Thyroid gland (tissue), 4 donors: ENCODE measurements at regions not wholly inside any gene's neighbourhood (a gene's known extent, or its start where the extent isn't known, plus 50 kb on each side); places are given as distances from the start of the nearest gene placed in this dataset.

ENCODE experiments used
- DNase-seq, 2 donors: peaks; one replicate each; pipeline ENCODE4 v3.0.0-alpha.2; 2019
- H3K27ac ChIP-seq, 3 donors: fragments of 200-600 bp; sonication (generic); 1 replicate in 2 of 3; 2 replicates in 1 of 3; pipeline ENCODE4 v1.5.1; 2016 to 2019; ENCODE audit warnings: mild to moderate bottlenecking in 1 of 3, moderate library complexity in 1 of 3
- H3K27me3 ChIP-seq: fragments of 200-600 bp; sonication (generic); one replicate; pipeline ENCODE4 v1.5.1; 2019
- H3K36me3 ChIP-seq, 2 donors: fragments of 200-600 bp; sonication (generic); one replicate each; pipeline ENCODE4 v1.5.1; 2016 to 2019
- H3K4me1 ChIP-seq, 2 donors: fragments of 200-600 bp; sonication (generic); one replicate each; pipeline ENCODE4 v1.5.1; 2017 to 2019
- H3K4me3 ChIP-seq, 3 donors: fragments of 200-600 bp; sonication (generic); replicated peaks in 1 of 3; 1 replicate in 2 of 3; 2 replicates in 1 of 3; pipeline ENCODE4 v1.5.1; 2016; ENCODE audit warnings: mild to moderate bottlenecking in 1 of 3
- H3K9me3 ChIP-seq: fragments of 200-600 bp; sonication (generic); one replicate; pipeline ENCODE4 v1.5.1; 2017
- CTCF ChIP-seq, 6 experiments: fragments of 200-600 bp in 3 of 6; fragments of 450-650 bp in 3 of 6; sonication (generic) in 3 of 6; IDR thresholded peaks; one replicate each; pipeline ENCODE4 v1.5.1; 2016 to 2019; ENCODE audit warnings: antibody characterized with exemption in 6 of 6, mild to moderate bottlenecking in 2 of 6, inconsistent platforms in 1 of 6, moderate library complexity in 1 of 6
- POLR2A ChIP-seq, 2 donors: fragments of 450-650 bp; IDR thresholded peaks; one replicate each; pipeline ENCODE4 v1.6.1; 2017; ENCODE audit warnings: antibody characterized with exemption in 2 of 2, mild to moderate bottlenecking in 2 of 2, moderate library complexity in 1 of 2
- WGBS, 2 donors: methylation state at CpG; one replicate each; pipeline ENCODE4 v1.1.5; 2017; 5-methylcytosine and 5-hydroxymethylcytosine counted together
- intact Hi-C: fragments of 100-400 bp; cut with DNase I; formaldehyde crosslinking; loops from one replicate; pipeline ENCODE4 v1.15.1; 2023

- no peak for DNase-seq
- no peaks in the 10 kb centered on the region for H3K27me3 ChIP-seq
- no peaks in the 10 kb centered on the region for H3K4me1 ChIP-seq
- no peak overlapping the region for H3K27ac ChIP-seq
- WGBS, 2 donors: 94 to 95% methylated on average over 7 of the region's 7 CpGs
- intact Hi-C loops: no loop called here
- no peaks in the 10 kb centered on the region for H3K36me3 ChIP-seq
- TF ChIP-seq POLR2A (IDR thresholded peaks at IDR 0.05): no peak
- no peak for TF ChIP-seq CTCF (IDR thresholded peaks at IDR 0.05)
- H3K4me3 ChIP-seq: no peak overlapping the region
- H3K9me3 ChIP-seq: no peaks in the 10 kb centered on the region
Measured at GRCh38 chr4:85018983-85019382, 52.5 kb upstream of the WDFY3 start.

GRCh38 chr4:85019411-85019810 is 52.9 kb upstream of the WDFY3 start:
- intact Hi-C loops: no loop called here
- no peak for DNase-seq
- H3K27ac ChIP-seq: no peak overlapping the region
- no peaks in the 10 kb centered on the region for H3K4me1 ChIP-seq
- WGBS, 2 donors: 75 to 82% methylated on average over 2 of the region's 2 CpGs
- H3K4me3 ChIP-seq: no peak overlapping the region
- no peaks in the 10 kb centered on the region for H3K36me3 ChIP-seq
- no peaks in the 10 kb centered on the region for H3K9me3 ChIP-seq
- TF ChIP-seq POLR2A (IDR thresholded peaks at IDR 0.05): no peak
- TF ChIP-seq CTCF (IDR thresholded peaks at IDR 0.05): no peak
- H3K27me3 ChIP-seq: no peaks in the 10 kb centered on the region

GRCh38 chr4:85024671-85025070 is 58.2 kb upstream of the WDFY3 start:
- Histone ChIP-seq H3K9me3 (no peaks in the 10 kb centered on the region), H3K4me3 (no peak overlapping the region), H3K27ac (no peak overlapping the region), H3K27me3 (no peaks in the 10 kb centered on the region), H3K36me3 (no peaks in the 10 kb centered on the region), H3K4me1 (no peaks in the 10 kb centered on the region)
- no peak for DNase-seq
- 84 to 88% methylated on average over 6 of the region's 6 CpGs for WGBS, 2 donors
- intact Hi-C loops: no loop called here
- TF ChIP-seq POLR2A (IDR thresholded peaks at IDR 0.05) (no peak), CTCF (IDR thresholded peaks at IDR 0.05) (no peak)

- Histone ChIP-seq H3K27me3 (no peaks in the 10 kb centered on the region), H3K4me1 (no peaks in the 10 kb centered on the region), H3K9me3 (no peaks in the 10 kb centered on the region), H3K27ac (no peak overlapping the region), H3K36me3 (no peaks in the 10 kb centered on the region), H3K4me3 (no peak overlapping the region)
- TF ChIP-seq CTCF (IDR thresholded peaks at IDR 0.05) (no peak), POLR2A (IDR thresholded peaks at IDR 0.05) (no peak)
- no peak for DNase-seq
- intact Hi-C loops: no loop called here
- 63 to 84% methylated on average over 4 of the region's 4 CpGs for WGBS, 2 donors
Measured at GRCh38 chr4:85028910-85029309, 62.4 kb upstream of the WDFY3 start.

GRCh38 chr4:85029453-85029852 is 63.0 kb upstream of the WDFY3 start:
- intact Hi-C loops: no loop called here
- no peaks in the 10 kb centered on the region for H3K27me3 ChIP-seq
- H3K27ac ChIP-seq: no peak overlapping the region
- no peak overlapping the region for H3K4me3 ChIP-seq
- no peaks in the 10 kb centered on the region for H3K9me3 ChIP-seq
- no peaks in the 10 kb centered on the region for H3K4me1 ChIP-seq
- TF ChIP-seq CTCF (IDR thresholded peaks at IDR 0.05) (no peak), POLR2A (IDR thresholded peaks at IDR 0.05) (no peak)
- WGBS, 2 donors: 86 to 90% methylated on average over 4 of the region's 4 CpGs
- no peaks in the 10 kb centered on the region for H3K36me3 ChIP-seq
- DNase-seq: no peak
